GM21619 (cell line): ENCODE measurements at regions not wholly inside any gene's neighbourhood (a gene's known extent, or its start where the extent isn't known, plus 50 kb on each side); places are given as distances from the start of the nearest gene placed in this dataset.
"Not testable (repeated sequence)": the region's sequence is repeated elsewhere in the genome, so short reads cannot be mapped to it uniquely, and the experiment has no call there.

Source experiments
- ATAC-seq: cut with Tn5 transposase; IDR thresholded peaks from one replicate; pipeline ENCODE4 v1.9.1; 2021; ENCODE audit not compliant: unreplicated experiment

GRCh38 chr7:46945328-46945727 lies 636.6 kb downstream of the TNS3 start:
- ATAC-seq: no peak

- no peak for ATAC-seq
Observed at GRCh38 chr7:46943996-46944395, 637.9 kb downstream of the TNS3 start.

GRCh38 chr7:46942574-46942973 lies 639.3 kb downstream of the TNS3 start:
- ATAC-seq: no peak

GRCh38 chr7:46940178-46940577 lies 641.7 kb downstream of the TNS3 start:
- no peak for ATAC-seq

GRCh38 chr7:46939558-46939957 lies 642.4 kb downstream of the TNS3 start:
- ATAC-seq: no peak

GRCh38 chr7:46939089-46939488 lies 642.8 kb downstream of the TNS3 start:
- ATAC-seq: no peak

- no peak for ATAC-seq
Observed at GRCh38 chr7:46937826-46938225, 644.1 kb downstream of the TNS3 start.

- no peak for ATAC-seq
Observed at GRCh38 chr7:46934198-46934825, 647.6 kb downstream of the TNS3 start.

GRCh38 chr7:46933596-46933995 lies 648.3 kb downstream of the TNS3 start:
- no peak for ATAC-seq

- no peak for ATAC-seq
Observed at GRCh38 chr7:46932676-46933424, 649.1 kb downstream of the TNS3 start.

- no peak for ATAC-seq
Observed at GRCh38 chr7:46932306-46932675, 649.6 kb downstream of the TNS3 start.

- ATAC-seq: no peak
Observed at GRCh38 chr7:46930366-46930765, 651.5 kb downstream of the TNS3 start.

GRCh38 chr7:46929359-46929758 lies 652.6 kb downstream of the TNS3 start:
- no peak for ATAC-seq

- no peak for ATAC-seq
Observed at GRCh38 chr7:46928719-46929118, 653.2 kb downstream of the TNS3 start.

- no peak for ATAC-seq
Observed at GRCh38 chr7:46927131-46927810, 654.6 kb downstream of the TNS3 start.

- ATAC-seq: no peak
Observed at GRCh38 chr7:46916581-46916980, 665.3 kb downstream of the TNS3 start.

- ATAC-seq: no peak
Observed at GRCh38 chr7:46912692-46913091, 669.2 kb downstream of the TNS3 start.

- ATAC-seq: no peak
Observed at GRCh38 chr7:46909601-46910051, 672.3 kb downstream of the TNS3 start.

GRCh38 chr7:46908770-46909169 lies 673.1 kb downstream of the TNS3 start:
- ATAC-seq: no peak

- not testable (repeated sequence) for ATAC-seq
Observed at GRCh38 chr7:46904523-46904922, 677.4 kb downstream of the TNS3 start.

GRCh38 chr7:46902463-46902862 lies 679.4 kb downstream of the TNS3 start:
- ATAC-seq: no peak
